Nephron progenitor cell (in vitro differentiated cells): ENCODE measurements at regions not wholly inside any gene's neighbourhood (a gene's known extent, or its start where the extent isn't known, plus 50 kb on each side); places are given as distances from the start of the nearest gene placed in this dataset.

Experiments
- DNase-seq: peaks from one replicate; pipeline ENCODE4 v3.0.0; 2021
- H3K27ac Mint-ChIP-seq: 2 replicates; pipeline ENCODE4 v1.8.0; 2021; ENCODE audit warnings: mild to moderate bottlenecking, moderate library complexity, mixed read lengths
- H3K27me3 Mint-ChIP-seq: 2 replicates; pipeline ENCODE4 v1.8.0; 2021; ENCODE audit warnings: mild to moderate bottlenecking, low read depth, mixed read lengths; ENCODE audit not compliant: poor library complexity
- H3K36me3 Mint-ChIP-seq: 2 replicates; pipeline ENCODE4 v1.8.0; 2021; ENCODE audit warnings: low read depth, mixed read lengths
- H3K4me1 Mint-ChIP-seq: 2 replicates; pipeline ENCODE4 v1.8.0; 2021; ENCODE audit warnings: mixed read lengths
- H3K4me3 Mint-ChIP-seq: 2 replicates; pipeline ENCODE4 v1.8.0; 2021; ENCODE audit warnings: mild to moderate bottlenecking, moderate library complexity, mixed read lengths
- H3K9me3 Mint-ChIP-seq: 2 replicates; pipeline ENCODE4 v1.8.0; 2021; ENCODE audit warnings: mild to moderate bottlenecking, moderate library complexity, mixed read lengths
- CTCF ChIP-seq: fragments of 200-600 bp; sonication (generic); IDR thresholded peaks from 2 replicates; pipeline ENCODE4 v1.5.0; 2021; ENCODE audit warnings: antibody characterized with exemption

GRCh38 chr16:61480250-61480649, 556.0 kb downstream of the CDH8 start:
- Mint-ChIP-seq H3K4me1 (no peaks in the 10 kb centered on the region), H3K9me3 (peaks cover 8% of the 10 kb centered on the region), H3K36me3 (no peaks in the 10 kb centered on the region), H3K27ac (no peak overlapping the region), H3K27me3 (peaks cover 3% of the 10 kb centered on the region), H3K4me3 (no peak overlapping the region)
- TF ChIP-seq CTCF, result no peak
- DNase-seq, result no peak

DNA sequence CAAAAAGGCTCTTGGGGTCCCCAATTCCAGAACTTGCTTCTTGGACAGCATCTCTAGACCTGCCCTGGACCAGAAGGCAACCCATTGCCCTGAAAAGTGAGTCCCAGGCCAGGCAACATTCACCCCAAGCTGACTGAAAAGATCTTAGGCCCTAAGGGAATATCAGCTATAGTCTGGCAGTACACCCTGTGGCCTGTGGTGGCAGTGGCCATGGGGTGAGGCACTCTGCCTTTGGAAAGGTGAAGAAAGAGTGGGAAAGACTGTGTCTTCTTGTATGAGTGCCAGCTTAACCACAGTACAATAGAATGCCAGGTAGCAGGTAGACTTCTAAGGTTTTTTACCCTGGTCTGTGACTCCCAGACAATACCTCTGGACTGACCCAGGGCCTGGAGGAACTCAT, 564.5 kb downstream of the CDH8 start:
- TF ChIP-seq CTCF, result no peak
- Mint-ChIP-seq H3K4me1 (no peaks in the 10 kb centered on the region), H3K36me3 (no peaks in the 10 kb centered on the region), H3K4me3 (no peak overlapping the region), H3K27me3 (no peaks in the 10 kb centered on the region), H3K9me3 (peaks cover 18% of the 10 kb centered on the region), H3K27ac (no peak overlapping the region)
- DNase-seq, result no peak

DNA sequence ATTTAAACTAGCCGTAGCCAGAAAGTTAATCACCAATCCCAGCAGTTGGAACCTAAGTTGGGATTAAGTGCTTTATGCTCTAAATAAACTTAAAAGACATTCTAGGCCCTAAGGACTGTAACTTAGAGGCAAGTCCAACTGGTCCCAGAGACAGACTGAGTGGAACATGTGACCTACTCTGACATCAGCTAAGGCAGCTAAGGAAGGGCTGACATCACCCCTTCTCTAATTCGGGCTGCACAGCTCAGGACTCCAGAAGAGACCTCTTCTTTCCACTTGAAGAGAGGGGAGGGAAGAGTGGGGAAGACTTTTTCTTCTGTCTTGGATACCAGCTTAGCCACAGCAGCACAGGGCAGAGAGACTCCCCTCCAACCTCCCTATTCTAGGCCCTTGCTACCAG, 565.2 kb downstream of the CDH8 start:
- H3K36me3 Mint-ChIP-seq, result no peaks in the 10 kb centered on the region
- no peak overlapping the region for H3K4me3 Mint-ChIP-seq
- no peaks in the 10 kb centered on the region for H3K4me1 Mint-ChIP-seq
- H3K9me3 Mint-ChIP-seq, result peaks cover 16% of the 10 kb centered on the region
- H3K27me3 Mint-ChIP-seq, result no peaks in the 10 kb centered on the region
- no peak overlapping the region for H3K27ac Mint-ChIP-seq
- TF ChIP-seq CTCF, result no peak
- no peak for DNase-seq

- Mint-ChIP-seq H3K4me1 (no peaks in the 10 kb centered on the region), H3K36me3 (no peaks in the 10 kb centered on the region), H3K4me3 (no peak overlapping the region), H3K27ac (no peak overlapping the region), H3K27me3 (no peaks in the 10 kb centered on the region), H3K9me3 (peaks cover 4% of the 10 kb centered on the region)
- TF ChIP-seq CTCF, result no peak
- no peak for DNase-seq
Observed at GRCh38 chr16:61465285-61465684, 571.0 kb downstream of the CDH8 start.

GRCh38 chr16:61460020-61460419, 576.2 kb downstream of the CDH8 start:
- H3K4me1 Mint-ChIP-seq, result no peaks in the 10 kb centered on the region
- H3K4me3 Mint-ChIP-seq, result no peak overlapping the region
- H3K27ac Mint-ChIP-seq, result no peak overlapping the region
- H3K9me3 Mint-ChIP-seq, result peaks cover 11% of the 10 kb centered on the region
- no peak for DNase-seq
- no peaks in the 10 kb centered on the region for H3K36me3 Mint-ChIP-seq
- H3K27me3 Mint-ChIP-seq, result peaks cover 3% of the 10 kb centered on the region
- TF ChIP-seq CTCF, result no peak

- H3K9me3 Mint-ChIP-seq, result no peaks in the 10 kb centered on the region
- no peak overlapping the region for H3K4me3 Mint-ChIP-seq
- H3K27me3 Mint-ChIP-seq, result peaks cover 5% of the 10 kb centered on the region
- H3K27ac Mint-ChIP-seq, result no peak overlapping the region
- no peaks in the 10 kb centered on the region for H3K36me3 Mint-ChIP-seq
- no peaks in the 10 kb centered on the region for H3K4me1 Mint-ChIP-seq
- no peak for TF ChIP-seq CTCF
- DNase-seq, result no peak
Observed at GRCh38 chr16:61435346-61435745, 600.9 kb downstream of the CDH8 start.
